GM19324 (cell line): ENCODE measurements at regions not wholly inside any gene's neighbourhood (a gene's known extent, or its start where the extent isn't known, plus 50 kb on each side); places are given as distances from the start of the nearest gene placed in this dataset.

Experiments
- ATAC-seq: cut with Tn5 transposase; IDR thresholded peaks from one replicate; pipeline ENCODE4 v1.9.1; 2021; ENCODE audit warnings: mild to moderate bottlenecking, moderate library complexity; ENCODE audit not compliant: unreplicated experiment, low FRiP score

GRCh38 chr4:10737337-10737736, 52.8 kb upstream of the CLNK start:
- ATAC-seq, result no peak

- no peak for ATAC-seq
Measured at GRCh38 chr4:10736895-10737294, 52.3 kb upstream of the CLNK start.

- ATAC-seq, result no peak
Measured at GRCh38 chr4:10736266-10736665, 51.7 kb upstream of the CLNK start.

- no peak for ATAC-seq
Measured at GRCh38 chr4:10734697-10735096, 50.1 kb upstream of the CLNK start.
